Kasumi-1 (cell line): ENCODE measurements at regions not wholly inside any gene's neighbourhood (a gene's known extent, or its start where the extent isn't known, plus 50 kb on each side); places are given as distances from the start of the nearest gene placed in this dataset.

ENCODE experiments used
- DNase-seq, 2 experiments: peaks; one replicate each; lab custom pipeline; 2025; lab: John Stamatoyannopoulos, UW

DNA sequence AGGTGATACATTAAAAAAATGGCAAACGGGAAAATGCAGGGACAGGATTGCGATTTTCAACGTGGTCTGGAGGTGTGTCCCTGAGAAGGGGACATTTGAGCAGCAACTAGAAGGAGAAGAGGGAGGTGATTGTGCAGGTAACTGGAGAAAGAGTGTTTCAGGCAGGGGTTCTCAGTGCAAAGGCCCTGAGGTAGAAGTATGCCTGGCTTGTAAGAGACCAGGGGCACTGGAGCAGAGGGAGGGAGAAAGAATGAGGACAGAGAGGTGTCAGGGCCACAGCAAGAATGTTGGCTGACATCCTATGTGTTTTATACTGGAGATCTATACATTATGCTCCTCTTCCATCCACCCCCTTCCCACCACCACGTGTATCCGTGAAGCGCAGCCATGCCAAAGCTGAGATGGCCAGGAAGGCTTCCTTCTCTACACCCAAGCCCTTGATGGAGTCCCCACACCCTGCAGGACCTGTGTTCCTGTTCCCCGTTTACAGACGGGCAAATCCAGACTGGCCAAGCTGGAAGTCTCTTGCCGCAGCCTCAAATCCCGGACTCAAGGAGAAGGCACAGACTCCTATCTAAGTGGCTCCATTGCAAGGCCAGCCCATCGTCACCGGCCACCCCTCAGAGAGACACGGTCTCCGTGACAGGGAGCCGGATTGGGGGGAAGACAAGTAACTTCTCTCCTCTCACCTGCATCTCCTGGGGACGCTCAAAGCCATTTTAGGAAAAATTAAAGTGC lies 416.1 kb downstream of the MN1 start:
- no peak for DNase-seq

DNA sequence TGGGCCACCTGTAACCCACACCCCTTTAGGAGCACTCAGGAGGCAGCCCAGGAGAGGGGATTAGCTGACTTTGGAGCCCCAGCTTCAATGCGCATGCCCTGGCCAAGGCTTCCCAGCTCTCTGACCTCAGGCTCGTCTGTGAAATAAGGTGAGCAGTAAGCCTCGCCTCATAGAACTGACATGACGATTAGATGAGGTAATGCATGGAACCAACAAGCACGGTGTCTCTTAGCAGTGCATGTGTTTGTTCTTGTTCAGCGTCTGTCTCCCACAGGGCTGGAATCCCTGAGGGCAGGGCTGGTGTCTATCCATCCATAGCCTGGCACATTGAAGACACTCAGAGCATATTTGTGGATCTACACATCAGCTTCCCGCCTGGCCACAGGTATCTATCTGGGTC lies 415.4 kb downstream of the MN1 start:
- DNase-seq, result no peak

DNA sequence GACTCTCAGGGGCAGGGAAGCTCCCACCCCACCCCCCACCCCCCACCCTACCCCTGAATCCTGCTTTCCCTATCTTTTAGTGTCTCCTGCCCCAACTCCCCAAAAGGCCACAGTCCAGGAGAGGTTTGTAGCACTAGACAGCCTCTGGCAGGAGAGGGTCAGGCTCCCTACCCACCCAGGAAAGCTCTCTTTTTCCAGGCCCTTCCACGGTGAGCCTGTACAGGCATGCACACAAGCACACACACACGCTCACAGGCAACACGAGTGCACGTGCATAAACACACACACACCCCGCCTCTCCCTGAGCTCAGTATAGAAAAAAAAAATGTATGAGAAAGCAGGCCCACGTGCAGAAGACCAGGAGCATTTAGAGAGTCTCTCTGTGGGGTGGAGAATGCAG lies 414.0 kb downstream of the MN1 start:
- no peak for DNase-seq

DNA sequence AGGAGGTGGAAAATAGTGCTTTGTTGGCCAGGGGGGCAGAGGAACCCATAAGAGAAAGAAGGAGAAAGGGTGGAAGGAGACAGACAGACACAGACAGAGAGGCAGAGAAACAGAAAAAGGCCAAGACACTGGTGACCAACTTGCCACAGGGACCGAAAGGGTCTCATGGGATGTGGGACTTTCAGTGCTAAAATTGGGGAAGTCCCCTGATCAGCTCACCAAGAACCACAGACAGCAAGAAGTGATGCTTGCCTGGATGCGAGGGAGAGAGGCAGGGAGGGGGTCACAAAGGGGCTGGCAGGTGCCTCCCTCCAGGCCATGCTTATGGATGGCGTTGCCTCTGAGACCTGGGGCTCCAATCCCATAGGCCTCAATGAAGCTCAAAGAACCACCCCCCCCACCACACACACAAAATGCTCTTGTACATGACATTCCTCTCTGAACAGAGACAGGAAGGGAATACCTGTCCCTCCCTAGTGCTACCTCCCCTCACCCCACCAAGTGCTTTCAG lies 413.4 kb downstream of the MN1 start:
- no peak for DNase-seq

DNA sequence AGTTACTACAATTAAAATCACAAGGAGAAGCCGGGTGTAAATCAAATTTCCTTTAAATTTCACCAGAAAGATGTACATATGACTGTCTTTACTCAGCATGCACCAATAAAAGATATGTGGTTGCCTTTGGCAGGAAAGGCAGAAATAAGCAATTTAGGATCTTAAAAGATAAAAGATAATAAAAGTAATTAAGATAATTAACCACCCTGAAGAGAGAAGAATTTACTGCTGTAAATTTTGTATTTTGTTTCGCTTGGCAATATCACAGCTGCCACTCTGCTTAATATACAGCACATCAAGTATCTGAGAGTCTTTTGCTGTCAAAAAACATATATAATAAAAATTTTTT lies 411.9 kb downstream of the MN1 start:
- no peak for DNase-seq

DNA sequence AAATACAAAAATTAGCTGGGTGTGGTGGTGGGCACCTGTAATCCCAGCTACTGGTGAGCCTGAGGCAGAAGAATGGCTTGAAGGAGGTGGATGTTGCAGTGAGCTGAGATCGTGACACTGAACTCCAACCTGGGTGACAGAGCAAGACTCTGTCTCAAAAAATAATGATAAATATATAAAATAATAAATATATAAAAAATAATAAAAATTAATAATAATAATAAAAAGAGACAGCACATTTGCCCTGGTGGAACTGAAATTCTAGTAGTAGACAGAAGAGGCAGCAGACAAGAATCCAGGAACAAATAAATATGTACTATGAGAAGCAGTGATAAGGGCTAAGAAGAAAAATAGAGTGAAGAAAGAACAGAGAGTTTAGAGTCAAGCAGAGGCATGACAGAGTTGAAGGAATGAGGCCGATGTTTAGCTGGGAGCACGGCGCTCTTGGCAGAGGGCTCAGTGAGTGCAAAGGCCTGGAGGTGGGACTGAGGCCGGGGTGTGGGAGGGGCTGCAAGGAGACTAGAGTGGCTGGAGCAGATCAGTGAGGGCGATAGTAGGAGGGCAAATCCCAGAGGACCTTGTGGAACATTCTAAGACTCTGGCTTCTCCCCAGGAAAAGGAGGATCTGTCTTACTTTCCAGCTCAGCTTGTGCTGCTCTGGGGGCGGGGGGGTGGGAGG lies 410.3 kb downstream of the MN1 start:
- DNase-seq, result no peak

DNA sequence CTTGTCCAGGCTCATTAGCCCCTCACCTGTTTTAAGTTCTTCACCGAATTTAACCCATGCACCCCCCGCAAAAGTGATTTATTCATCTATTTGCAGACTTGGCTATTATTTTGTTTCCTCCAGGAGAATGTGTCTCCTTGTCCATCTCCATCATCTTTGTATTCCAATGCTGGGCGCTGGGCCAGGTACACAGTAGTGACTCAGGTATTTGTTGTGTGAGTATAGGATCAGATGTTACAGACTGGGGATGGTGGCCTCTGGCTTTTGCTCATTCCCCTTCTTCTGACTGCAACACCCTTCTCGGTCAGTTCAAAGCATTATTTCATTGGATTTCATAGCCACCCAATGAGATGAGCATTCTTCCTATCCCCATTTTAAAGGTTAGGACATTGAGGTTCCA lies 408.2 kb downstream of the MN1 start:
- no peak for DNase-seq

DNA sequence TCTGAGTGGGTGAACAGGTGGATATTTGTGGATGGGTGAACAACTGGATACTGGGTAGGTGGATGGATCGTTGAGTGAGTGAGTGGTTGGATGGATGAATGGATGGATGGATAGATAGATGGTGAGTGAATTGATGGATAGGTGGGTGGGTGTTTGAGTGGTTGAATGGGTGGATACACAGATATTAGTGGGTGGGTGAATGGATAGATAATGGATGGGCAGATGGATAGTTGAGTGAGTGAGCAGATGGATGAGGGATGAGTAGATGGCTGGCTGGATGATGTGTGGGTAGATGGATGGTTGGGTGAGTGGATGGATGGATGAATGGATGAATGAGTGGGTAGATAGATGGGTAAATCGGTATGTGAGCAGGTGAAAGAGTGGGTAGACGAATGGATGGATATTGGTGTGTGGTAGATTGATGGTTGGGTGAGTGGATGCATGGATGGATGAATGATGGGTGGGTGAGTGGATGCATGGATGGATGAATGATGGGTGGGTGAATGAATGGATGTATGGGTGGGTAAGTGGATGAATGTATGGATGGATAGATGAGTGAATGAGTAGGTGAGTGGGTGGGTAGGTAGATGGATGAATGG lies 406.7 kb downstream of the MN1 start:
- no peak for DNase-seq

DNA sequence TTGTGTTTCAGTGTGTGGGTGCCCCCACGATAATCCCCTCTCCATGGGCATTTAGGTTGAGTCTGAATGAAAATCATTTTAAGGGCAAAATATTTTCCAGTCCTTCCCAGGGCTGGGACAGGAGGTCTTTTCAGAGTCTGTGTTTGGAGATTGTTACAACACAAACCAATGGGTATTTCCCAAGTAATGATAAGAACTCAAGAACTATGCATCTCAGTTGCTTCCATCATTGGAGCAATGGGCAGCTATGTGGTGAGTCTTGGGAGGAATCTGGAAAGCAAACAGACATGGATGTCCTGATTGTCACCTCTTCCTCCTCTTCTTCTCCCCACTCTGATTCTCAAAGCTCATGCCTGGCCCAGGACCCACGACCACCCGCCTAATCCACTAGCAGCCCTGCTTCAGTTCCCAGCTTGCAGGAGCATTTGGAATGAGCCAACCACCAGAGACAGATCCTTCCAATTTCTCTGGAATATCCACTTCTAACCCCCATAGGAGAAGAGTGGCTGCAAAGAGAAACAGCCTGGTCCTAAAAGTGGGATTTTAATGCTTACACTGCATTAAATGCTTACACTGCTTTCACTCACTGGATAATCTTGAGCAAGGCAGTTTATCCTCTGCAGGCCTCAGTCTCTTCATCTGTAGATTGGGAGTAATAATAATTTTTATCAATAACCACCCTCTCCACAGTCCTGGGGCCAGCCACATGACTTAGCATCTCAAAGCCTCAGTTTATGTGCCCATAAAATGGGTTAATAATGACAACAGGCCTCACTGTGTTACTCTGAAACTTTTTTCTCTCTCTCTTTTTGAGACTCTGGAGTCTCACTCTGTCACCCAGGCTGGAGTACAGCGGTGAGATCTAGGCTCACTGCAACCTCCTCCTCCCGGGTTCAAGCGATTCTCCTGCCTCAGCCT lies 404.3 kb downstream of the MN1 start:
- no peak for DNase-seq

DNA sequence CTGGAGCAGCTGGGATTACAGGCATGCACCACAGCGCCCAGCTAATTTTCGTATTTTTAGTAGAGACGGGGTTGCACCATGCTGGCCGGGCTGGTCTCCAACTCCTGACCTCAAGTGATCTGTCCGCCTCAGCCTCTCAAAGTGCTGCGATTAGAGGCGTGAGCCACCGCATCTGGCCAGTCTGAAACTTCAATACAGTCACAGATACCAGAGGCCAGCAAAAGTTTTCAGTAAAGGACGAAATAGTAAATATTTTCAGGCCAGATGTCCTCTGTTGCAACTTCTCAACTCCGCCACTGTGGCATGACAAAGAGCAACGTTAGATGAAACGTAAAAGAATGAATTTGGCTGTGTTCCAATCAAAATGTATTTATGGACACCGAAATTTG lies 403.6 kb downstream of the MN1 start:
- no peak for DNase-seq

DNA sequence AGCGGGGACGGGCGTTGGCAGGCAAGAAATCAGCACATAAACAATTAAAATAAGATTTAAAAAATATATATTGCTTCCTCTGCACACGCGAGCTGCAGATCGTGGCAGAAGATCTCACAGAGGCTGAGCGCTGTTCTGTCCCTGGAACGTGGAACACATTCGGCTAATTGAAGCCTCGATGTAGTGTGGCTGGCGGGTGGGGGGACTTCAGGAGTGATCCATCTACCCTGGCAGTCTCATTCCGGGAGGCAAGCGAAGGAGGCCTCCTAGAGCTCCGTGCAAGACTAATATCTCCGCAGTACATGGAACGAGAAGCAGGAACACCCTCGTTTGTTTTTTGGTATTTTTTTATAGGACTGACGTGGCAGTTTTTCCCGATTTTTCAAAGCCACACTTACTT lies 402.4 kb downstream of the MN1 start:
- no peak for DNase-seq

DNA sequence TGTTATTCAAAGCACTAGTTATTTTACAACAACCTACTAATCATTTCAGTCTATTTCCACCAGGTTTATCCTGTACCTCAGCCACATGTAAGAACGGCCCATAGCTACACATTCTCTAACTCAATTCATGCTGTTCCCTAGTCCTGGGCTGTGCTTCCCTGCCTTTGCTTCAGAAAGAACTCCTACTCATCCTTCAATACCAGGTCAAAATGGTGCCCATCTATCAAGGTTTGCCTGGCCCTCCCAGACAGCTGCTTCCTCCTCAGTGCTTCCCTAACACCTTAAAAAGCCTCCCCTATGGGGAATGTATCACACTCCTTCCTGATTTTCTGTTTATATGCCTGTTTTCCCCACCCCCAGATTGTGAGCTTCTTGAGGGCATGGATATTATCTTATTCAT lies 400.7 kb downstream of the MN1 start:
- no peak for DNase-seq

DNA sequence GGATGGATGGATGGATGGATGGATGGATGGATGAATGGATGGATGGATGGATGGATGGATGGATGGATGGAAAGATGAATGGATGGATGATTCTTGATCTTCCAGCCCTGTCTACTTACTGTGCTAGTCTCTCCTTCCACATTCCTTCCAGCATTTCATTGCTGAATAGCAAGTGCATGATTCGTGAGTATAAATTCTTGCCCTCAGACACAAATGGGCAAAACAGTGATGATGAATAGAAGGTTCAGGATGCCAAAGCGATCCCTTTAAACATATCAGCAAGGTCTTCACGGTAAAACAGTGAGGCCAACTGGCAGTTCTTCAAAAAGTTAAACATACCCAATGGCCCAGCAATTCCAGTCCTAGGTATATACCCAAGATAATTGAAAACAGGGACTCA lies 400.2 kb downstream of the MN1 start:
- no peak for DNase-seq

DNA sequence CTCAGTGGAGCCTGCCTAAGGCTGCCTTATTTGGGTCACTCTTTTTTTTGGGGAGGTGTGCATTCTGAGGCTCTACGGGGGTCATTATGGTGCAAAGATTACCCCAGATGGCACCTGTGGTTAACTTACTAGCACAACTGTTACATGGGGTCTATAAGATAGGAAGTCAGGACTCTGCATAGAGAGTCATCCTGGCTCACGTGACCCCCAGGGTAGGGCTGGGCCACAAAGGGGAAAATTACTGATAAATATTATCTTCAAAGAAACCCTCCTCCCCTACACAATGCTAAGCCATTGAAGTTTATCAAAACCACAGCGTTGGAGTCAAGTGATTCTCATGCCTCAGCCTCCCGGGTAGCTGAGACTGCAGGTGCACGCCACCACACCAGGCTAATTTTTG lies 397.1 kb downstream of the MN1 start:
- DNase-seq, result no peak

DNA sequence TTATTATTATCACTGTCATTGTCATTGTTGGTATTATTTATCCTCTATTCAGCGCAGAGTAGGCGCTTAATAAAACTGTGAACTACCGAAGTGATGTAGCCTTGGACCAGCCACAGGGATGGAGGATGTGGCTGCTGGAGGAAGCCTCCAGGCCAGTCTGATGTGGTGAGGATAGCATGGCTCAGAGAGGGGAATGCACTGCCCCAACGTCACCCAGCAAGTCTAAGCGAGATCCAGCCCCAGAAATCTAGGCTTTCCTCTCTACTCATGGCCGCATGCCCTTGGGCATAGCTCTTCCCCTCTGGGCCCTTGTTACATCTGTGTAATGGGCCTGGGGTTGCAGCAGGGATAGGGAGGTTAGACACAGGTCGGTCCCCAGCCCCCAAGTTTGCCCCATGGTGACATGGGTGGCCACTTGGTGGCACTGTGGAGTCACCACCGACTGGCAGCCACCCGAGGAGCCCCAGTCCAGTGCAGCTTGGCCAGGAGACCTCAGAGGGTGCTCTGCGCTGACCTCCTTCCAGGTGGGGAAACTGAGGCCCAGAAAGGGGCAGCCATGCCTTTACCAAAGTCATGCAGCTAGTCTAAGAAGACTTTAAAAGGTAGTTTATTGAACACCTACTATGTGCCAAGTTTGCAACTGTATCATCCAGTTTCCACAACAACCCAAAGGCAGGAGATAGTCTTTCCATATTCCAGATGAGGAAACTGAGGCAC lies 395.7 kb downstream of the MN1 start:
- DNase-seq, result peak in 1 of 2 experiments; percentile 19

DNA sequence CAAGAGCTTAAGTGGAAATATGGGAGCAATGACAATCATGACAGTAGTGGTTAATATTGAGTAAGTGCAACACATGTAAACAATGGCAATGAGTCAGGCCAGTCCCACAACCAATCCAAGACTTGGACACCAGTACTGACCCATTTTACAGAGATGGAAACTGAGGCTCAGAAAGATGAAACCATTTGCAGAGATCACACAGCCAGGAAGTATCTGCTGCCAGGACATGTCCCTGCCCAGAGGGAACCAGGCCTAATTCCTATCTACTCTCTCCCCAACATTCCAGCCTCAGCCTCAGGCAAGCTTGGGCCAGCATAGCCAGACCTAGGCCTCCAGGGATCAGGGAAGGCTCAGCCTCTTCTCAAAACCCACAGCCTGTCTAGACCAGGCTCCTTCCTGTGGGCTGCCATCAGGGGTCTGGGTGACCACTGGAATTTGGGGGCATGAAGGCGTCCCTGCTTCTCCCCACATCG lies 395.1 kb downstream of the MN1 start:
- no peak for DNase-seq

DNA sequence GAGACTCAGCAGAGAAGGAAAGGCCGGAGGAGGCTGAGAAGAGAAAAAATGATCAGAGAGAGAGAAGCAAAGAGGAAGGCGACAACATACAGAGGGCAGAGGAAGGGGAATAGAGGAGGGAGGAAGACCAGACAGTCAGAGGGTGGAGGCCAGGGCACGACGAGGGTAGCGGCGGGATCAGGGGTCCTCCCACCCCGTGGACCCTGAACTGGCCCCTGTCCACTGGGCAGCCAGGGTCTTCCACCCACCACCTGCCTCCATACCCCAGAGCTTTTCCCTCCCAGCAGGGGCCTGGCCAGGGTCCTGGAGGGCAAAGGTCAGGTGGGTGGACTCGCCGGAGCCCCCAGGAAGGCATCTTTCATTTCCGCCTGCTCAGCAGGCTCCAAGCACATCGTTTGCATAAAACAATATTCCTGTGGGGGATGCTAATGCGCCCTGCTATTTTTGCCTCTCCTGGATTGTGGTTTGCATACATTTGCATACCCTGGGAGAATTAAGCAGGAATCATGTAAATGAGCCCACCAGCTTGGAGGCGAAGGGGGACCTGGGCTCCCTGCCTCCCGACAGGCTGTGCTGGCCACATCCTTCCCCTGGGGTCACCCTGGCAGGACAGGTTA lies 394.1 kb downstream of the MN1 start:
- no peak for DNase-seq

DNA sequence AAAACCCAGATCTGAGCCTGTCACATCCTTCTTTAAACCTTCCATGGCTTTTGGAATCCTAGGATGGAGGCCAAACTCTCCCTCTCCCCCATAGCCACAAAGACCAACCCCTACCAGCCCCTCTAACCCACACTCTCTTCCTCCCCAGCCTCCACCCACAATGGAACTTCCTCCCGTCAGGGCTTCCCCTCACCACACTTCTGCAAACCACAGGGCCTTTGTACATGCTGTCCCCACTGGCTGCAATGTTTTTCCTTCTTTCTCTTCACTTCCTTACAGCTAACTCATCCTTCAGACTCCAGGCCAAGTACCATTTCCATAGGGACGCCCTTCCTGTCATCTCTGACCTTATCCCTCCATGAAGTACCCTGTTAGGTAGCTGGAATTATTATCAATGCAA lies 393.5 kb downstream of the MN1 start:
- DNase-seq, result no peak

DNA sequence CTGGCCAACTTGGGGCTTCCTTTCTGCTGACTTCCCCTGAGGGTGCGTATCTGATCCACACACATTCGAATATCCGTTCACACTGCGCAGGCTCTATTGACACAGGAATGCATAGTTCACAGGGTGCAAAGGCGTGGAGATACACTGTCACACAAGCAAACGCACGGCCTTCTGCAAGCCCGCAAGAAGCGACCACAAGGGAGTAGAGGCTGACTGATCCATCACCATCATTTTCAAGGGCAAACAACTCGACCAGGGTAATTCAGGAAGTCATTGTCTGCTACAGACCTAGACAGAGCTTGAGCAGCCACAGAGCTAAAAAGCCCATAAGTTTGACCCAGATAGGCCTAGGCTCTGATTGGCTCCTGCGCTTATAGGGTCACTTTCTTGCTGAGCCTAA lies 392.3 kb downstream of the MN1 start:
- DNase-seq, result peak in 1 of 2 experiments; percentile 4

DNA sequence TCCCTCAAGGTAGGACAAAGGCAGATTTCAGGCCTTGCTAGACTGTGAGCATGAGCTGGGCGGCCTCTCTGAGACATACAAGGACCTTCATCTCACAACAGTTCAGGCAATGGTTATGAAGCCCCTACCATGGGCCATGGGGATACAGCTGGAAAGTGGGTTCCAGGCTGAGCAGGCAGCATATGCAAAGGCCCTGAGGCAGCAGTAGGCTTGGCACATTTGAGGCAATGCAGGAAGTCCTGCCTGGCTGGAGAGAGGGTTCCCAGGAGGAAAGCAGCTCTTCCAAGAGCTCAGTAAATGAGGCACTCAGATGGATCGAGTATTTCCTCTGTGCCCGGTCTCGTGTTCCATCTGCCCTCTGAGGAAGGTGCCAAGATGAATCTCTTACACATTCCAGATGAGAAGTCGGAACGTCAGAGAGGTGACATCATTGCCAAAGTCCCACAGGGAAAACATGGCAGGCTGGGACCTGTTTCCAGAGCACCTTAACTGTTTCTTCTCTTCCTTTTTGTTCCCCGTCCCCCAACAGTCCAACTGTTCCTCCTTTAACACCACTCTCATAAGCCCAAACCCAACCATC lies 388.6 kb downstream of the MN1 start:
- no peak for DNase-seq

DNA sequence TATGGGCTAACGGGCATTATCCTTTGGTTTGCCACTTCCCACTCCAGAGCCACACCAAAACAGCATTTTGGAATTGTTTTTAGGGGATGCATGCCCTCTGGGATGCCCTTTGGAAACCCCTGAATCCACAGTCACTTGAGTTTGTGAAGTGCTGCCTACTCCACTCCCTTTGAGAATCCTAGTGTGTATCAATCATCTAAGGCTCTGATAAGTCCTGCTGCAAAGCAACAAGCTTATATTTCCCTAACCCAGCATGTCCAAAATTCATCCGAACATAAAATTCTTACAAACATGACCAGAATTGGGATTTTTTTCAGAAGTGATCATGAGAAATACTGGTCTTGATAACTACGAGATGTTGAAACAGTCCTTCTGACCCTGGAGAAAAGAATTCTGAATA lies 387.9 kb downstream of the MN1 start:
- no peak for DNase-seq
